ENCODE measurements at regions not wholly inside any gene's neighbourhood (a gene's known extent, or its start where the extent isn't known, plus 50 kb on each side); places are given as distances from the start of the nearest gene placed in this dataset.

DNA sequence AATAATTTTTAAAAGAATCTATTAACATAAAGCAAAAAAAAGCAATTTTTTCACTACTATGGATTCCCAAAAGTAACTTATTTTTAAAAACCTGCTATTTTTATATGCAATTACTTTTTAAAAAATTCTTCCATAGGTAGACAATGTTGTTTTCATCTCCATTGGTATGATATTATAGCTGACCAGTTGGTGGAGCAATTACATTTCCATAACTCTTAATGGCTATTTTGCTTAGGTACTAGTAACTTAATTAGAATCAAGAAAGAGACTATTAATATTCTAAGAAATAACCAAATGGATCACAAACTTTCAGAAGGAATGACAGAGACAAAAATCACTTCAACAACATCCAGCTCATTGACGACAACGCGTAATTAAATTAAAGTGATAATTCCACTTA, 64.7 kb upstream of the PTCSC3 start:
- POLR2A ChIA-PET: no interaction called here
- no peak for FAIRE-seq
- in situ Hi-C loops (cut with MboI) (no loop called here), intact Hi-C loops (cut with micrococcal nuclease; ENCODE audit: unreplicated experiment) (no loop called here)
- ATAC-seq: no peak
- no peaks in the 10 kb centered on the region for H3K36me3 ChIP-seq (ENCODE audit: control insufficient read depth in 2 of 2, insufficient read depth in 2 of 2, low read length in 1 of 2)
- RAD21 ChIA-PET (ENCODE audit: unreplicated experiment): no interaction called here
- SMC1A ChIA-PET (ENCODE audit: uncharacterized antibody, unreplicated experiment): interaction anchor here (1.1 kb wide), 1 partner anchor 133 kb away, joined by 7 read pairs; no protein-coding TSS in a partner anchor
- H3K9me3 ChIP-seq (replicated peaks; ENCODE audit: control insufficient read depth, insufficient read depth, low read length): no peaks in the 10 kb centered on the region
- H3K9ac ChIP-seq (ENCODE audit: control insufficient read depth, insufficient read depth, low read length): no peak overlapping the region
- no peak overlapping the region for H2AFZ ChIP-seq (ENCODE audit: control insufficient read depth, low read depth, low read length)
- no peak for TF ChIP-seq CUX1 (IDR thresholded peaks at IDR 0.05; ENCODE audit: insufficient replicate concordance, low read depth, low read length)
- TF ChIP-seq RAD21 (IDR thresholded peaks at IDR 0.05; ENCODE audit: insufficient read depth, low read depth, low read length): 0 out of 2 replicates have a peak, but pooled peaks have one; percentile 8
- TF ChIP-seq MYC (IDR thresholded peaks at IDR 0.05; ENCODE audit: insufficient read depth, insufficient read length, insufficient replicate concordance, low read length, severe bottlenecking): no peak
- no peak for TF ChIP-seq PAX5 (IDR thresholded peaks at IDR 0.05; ENCODE audit: borderline replicate concordance, low read depth, low read length)
- TF ChIP-seq CBFB (IDR thresholded peaks at IDR 0.05; ENCODE audit: low read depth): no peak
- TF ChIP-seq TCF3 (IDR thresholded peaks at IDR 0.05; ENCODE audit: borderline replicate concordance, insufficient read depth, low read depth, low read length): no peak
- TF ChIP-seq RELA (IDR thresholded peaks at IDR 0.05; ENCODE audit: borderline replicate concordance, partially characterized antibody): no peak
- no peaks in the 10 kb centered on the region for H3K4me1 ChIP-seq (ENCODE audit: control insufficient read depth, insufficient read depth, low read length)
- H3K79me2 ChIP-seq (ENCODE audit: control insufficient read depth, insufficient read depth, low read length): no peaks in the 10 kb centered on the region
- no peak overlapping the region for H3K4me3 ChIP-seq
- no peaks in the 10 kb centered on the region for H4K20me1 ChIP-seq (ENCODE audit: control insufficient read depth, insufficient read depth)
- DNase-seq (ENCODE audit: low read depth, low spot score): no peak
- 95% methylated on average over 3 of the region's 3 CpGs for WGBS (ENCODE audit: insufficient coverage, insufficient replicate concordance, low lambda C conversion rate, missing lambda C conversion rate)
- no peak overlapping the region for H3K4me2 ChIP-seq (ENCODE audit: control insufficient read depth, insufficient read depth)
- H3K27me3 ChIP-seq (replicated peaks in 1 of 2; ENCODE audit: control insufficient read depth in 2 of 2, insufficient read depth in 2 of 2, low read length in 1 of 2): no peaks in the 10 kb centered on the region
- BruUV-seq (replicated peaks): no TSS peak
- H3K27ac ChIP-seq (ENCODE audit: control insufficient read depth, insufficient read depth): no peak overlapping the region
- CTCF ChIA-PET: interaction anchor here (0.7 to 2.6 kb wide), 4 partner anchors 49 to 312 kb away, joined by 3 to 13 read pairs (median 3); no protein-coding TSS in a partner anchor

Measured in GM12878 (cell line).